A172 (cell line): ENCODE measurements at regions not wholly inside any gene's neighbourhood (a gene's known extent, or its start where the extent isn't known, plus 50 kb on each side); places are given as distances from the start of the nearest gene placed in this dataset.
"Not testable (repeated sequence)": the region's sequence is repeated elsewhere in the genome, so short reads cannot be mapped to it uniquely, and the experiment has no call there.

Source experiments
- DNase-seq: peaks from one replicate; pipeline ENCODE4 v3.0.0-alpha.2; 2015; ENCODE audit warnings: low spot score

GRCh38 chr11:86167499-86168164 is 76.9 kb upstream of the EED start:
- no peak for DNase-seq

GRCh38 chr11:86166287-86166686 is 78.3 kb upstream of the EED start:
- not testable (repeated sequence) for DNase-seq

- DNase-seq = no peak
Observed at GRCh38 chr11:86164106-86164505, 80.4 kb upstream of the EED start.

- DNase-seq = peak; percentile 10
Observed at GRCh38 chr11:86163221-86163876, 81.2 kb upstream of the EED start.

GRCh38 chr11:86162239-86162638 is 82.3 kb upstream of the EED start:
- peak; percentile 87 for DNase-seq

- no peak for DNase-seq
Observed at GRCh38 chr11:86161837-86162236, 82.7 kb upstream of the EED start.

- no peak for DNase-seq
Observed at GRCh38 chr11:86161336-86161735, 83.2 kb upstream of the EED start.

- peak; percentile 80 for DNase-seq
Observed at GRCh38 chr11:86160541-86161149, 83.9 kb upstream of the EED start.

GRCh38 chr11:86159581-86159891 is 85.0 kb upstream of the EED start:
- DNase-seq = no peak

- no peak for DNase-seq
Observed at GRCh38 chr11:86158704-86159580, 85.6 kb upstream of the EED start.

- no peak for DNase-seq
Observed at GRCh38 chr11:86157797-86158378, 86.7 kb upstream of the EED start.

- DNase-seq = no peak
Observed at GRCh38 chr11:86156397-86156955, 87.6 kb upstream of the PICALM start.

- no peak for DNase-seq
Observed at GRCh38 chr11:86155200-86155844, 86.4 kb upstream of the PICALM start.

- DNase-seq = no peak
Observed at GRCh38 chr11:86153439-86153838, 84.6 kb upstream of the PICALM start.

GRCh38 chr11:86152901-86153300 is 84.0 kb upstream of the PICALM start:
- no peak for DNase-seq

GRCh38 chr11:86152006-86152862 is 83.3 kb upstream of the PICALM start:
- DNase-seq = peak; percentile 84

GRCh38 chr11:86151174-86152005 is 82.5 kb upstream of the PICALM start:
- no peak for DNase-seq

- peak; percentile 35 for DNase-seq
Observed at GRCh38 chr11:86150847-86151173, 81.9 kb upstream of the PICALM start.

- no peak for DNase-seq
Observed at GRCh38 chr11:86149792-86150191, 80.9 kb upstream of the PICALM start.
